ENCODE measurements at regions not wholly inside any gene's neighbourhood (a gene's known extent, or its start where the extent isn't known, plus 50 kb on each side); places are given as distances from the start of the nearest gene placed in this dataset.
"Not testable (repeated sequence)": the region's sequence is repeated elsewhere in the genome, so short reads cannot be mapped to it uniquely, and the experiment has no call there.

DNA sequence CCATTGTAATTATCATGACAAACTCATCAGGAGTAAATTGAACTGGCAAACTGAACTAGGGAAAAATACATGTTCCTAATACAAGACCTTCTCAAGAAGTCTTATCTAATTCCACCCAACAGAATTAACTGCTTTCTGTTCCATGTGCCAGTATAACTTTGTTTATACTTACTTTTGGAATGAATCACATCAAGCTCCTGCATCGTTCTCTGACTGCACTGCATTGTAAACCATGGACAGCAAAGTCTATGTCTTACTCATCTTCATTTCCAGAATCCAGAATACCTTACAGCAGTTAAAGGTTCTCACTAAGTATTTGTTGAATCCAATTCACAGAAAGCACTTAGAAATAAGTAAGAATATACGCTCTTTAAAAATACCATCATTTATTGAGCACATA is 102.8 kb downstream of the PLK2 start:
- no peak for DNase-seq

DNA sequence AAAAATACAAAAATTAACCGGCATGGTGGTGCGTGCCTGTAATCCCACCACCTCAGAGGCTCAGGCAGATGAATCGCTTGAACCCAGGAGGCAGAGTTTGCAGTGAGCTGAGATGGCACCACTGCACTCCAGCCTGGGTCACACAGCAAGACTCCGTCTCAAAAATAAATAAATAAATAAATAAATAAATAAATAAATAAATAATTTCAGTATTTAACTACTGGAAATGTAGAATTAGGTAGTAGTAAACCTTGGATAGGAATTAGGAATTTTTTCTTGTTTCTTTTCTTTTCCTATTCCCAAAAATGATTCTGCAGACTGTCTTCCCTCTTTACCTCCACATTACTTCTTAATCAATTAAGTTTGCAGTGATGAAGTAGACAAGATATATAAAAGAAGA is 103.2 kb downstream of the PLK2 start:
- no peak for DNase-seq

- no peak for DNase-seq
Observed at GRCh38 chr5:58354827-58355226, 105.1 kb downstream of the PLK2 start.

DNA sequence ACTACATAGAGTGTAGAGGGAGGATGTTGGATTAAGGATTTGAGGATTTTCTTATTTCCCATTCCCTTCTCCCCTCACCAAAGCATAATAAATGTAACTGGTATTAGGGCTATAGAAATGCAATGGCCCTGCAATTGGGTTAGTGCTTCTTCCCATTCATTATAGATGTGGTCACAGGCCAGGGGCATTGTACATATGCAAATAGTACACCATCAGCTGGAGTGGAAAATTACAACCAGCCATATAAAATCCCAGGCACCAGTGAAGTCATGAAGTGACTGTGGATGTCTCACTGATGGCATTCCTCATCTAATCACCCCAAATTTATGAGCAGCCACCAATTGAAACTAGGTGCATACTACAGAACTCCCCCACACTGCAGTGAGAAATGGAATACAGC is 105.9 kb downstream of the PLK2 start:
- no peak for DNase-seq

- no peak for DNase-seq
Observed at GRCh38 chr5:58351190-58351589, 108.7 kb downstream of the PLK2 start.

GRCh38 chr5:58348996-58349728 is 110.7 kb downstream of the PLK2 start:
- DNase-seq = no peak

DNA sequence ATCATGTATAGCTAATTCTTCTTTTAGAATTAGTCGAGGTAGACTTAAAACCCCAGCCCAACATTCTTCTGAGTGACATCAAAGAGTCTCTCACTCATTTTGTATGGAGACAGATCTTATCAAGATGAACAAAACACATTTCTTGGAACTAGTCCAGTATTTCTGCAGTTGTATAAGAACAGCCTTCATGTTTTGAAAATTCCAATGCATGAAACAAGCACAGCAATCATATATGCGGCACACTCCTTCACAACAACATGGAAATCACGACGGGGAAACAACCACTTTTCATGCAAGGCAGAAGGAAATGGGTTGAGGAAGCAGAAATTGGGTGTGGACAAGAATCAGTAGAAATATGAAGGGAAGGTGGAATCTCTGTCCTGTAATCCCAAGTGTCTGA is 113.8 kb downstream of the PLK2 start:
- no peak for DNase-seq

GRCh38 chr5:58341476-58341875 is 118.4 kb downstream of the PLK2 start:
- no peak for DNase-seq

DNA sequence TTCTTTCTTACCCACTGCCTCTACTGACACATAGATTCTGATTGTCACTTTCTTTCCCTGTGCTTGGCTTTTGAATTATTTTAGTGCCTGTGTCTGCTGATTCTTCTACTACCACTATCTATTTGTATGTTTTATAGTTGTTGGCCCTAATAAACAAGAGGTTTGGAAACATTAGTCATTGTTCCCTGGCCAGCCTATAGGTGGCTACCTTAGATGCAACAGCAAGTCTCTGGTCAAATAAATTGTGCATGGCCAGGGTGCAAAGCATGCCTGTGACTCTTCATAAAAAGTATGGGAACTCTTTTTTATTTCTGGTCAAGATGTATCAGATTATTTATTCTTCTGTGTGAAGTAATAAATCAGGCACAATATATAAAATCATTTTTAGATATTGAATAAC is 124.4 kb downstream of the PLK2 start:
- DNase-seq = no peak

GRCh38 chr5:58334035-58334434 is 125.9 kb downstream of the PLK2 start:
- DNase-seq = no peak

- DNase-seq = no peak
Observed at GRCh38 chr5:58330781-58331180, 129.1 kb downstream of the PLK2 start.

- DNase-seq = no peak
Observed at GRCh38 chr5:58327289-58327688, 132.6 kb downstream of the PLK2 start.

DNA sequence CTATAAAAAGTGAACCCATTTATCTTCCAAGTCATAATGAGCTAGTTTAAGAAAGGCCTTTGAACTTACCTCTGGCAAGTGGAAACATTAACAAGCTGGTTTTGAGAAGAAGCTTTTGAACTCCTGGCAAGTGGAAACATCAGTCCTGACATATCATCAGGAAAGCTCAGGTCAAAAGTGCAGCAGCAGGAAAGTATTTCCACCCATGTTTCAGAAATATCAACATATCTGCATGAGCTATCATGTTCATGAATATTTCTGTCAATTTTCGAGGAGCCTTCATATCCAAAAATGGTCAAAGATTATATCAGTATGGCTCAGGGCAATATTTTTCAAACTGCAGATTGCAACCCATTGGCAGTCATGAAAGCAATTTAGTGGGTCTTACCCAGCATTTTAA is 133.9 kb downstream of the PLK2 start:
- no peak for DNase-seq

- no peak for DNase-seq
Observed at GRCh38 chr5:58322453-58322852, 137.4 kb downstream of the PLK2 start.

DNA sequence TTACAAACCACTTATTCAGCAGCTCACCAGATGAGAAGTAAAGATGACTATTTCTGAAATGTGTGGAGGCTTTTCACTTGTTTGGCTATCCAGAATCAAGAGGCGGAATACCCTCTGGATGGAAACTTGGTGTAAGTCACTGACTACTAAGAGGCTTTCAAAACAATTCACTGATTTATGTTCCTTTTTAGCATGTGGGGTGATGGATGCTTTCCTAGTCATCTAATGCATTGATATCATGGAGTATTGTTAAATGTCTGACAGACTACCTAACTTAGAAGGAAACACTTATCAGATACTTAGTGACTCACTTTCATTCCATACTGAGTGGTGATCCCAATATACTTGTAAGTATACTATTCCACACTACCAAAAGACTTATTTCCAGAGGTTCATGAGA is 141.4 kb downstream of the PLK2 start:
- no peak for DNase-seq

DNA sequence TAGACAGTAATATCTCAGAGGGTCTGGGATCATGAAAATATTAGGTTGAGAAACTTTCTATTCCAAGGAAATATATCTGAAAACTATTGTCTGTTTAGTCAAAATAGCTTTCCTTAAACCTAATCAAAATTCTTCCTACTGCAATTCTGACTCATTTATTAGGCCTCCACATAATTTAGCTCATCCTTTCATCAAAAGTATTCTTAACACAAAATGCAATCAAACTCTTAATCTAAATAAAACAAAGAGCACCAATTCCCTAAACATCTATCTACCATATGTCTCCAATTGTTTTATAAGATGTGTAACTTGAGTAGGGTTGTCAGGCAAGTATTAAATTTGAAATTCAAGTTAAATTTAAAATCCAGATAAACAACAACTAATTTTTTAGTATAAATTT is 142.1 kb downstream of the PLK2 start:
- no peak for DNase-seq

DNA sequence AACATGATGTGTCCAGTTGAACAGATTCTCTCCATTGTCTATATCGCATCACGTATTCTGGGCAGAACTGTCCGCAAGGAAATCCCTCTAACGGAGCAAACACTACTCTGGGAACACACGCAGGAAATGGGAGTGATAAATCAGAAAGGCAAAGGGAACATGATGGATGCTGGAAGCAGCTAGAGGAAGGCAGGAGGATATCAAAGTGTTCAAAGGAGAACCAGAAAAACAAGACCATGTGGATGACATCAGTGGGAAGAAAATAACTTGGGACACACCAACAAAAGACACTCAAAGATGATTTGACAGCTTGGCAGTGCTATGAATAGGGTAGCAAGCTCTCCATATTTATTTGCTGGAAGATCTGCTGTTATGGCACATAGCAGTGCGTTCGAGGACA is 142.9 kb downstream of the PLK2 start:
- no peak for DNase-seq

GRCh38 chr5:58315794-58316193 is 144.1 kb downstream of the PLK2 start:
- DNase-seq = no peak

GRCh38 chr5:58314356-58315210 is 145.3 kb downstream of the PLK2 start:
- DNase-seq = no peak

GRCh38 chr5:58312299-58312698 is 147.6 kb downstream of the PLK2 start:
- no peak for DNase-seq

DNA sequence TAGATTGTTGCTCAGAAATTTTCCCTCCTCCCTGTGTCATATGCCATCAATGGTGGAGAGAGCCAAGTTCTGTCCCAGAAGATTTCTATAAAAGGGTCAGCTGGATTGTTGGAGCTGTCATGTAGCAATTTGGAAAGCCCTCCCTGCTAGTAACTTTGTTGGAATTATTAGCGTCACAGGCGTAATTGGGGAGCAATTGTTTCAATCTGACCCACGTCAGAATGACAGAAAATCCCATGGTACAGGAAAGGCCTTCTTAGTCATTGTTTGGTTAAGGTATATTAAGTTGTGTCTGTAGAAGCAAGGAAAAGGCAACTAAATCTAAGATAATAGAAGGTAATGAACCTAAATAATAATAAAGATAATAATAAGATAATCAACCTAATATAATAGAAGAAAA is 148.4 kb downstream of the PLK2 start:
- no peak for DNase-seq

GRCh38 chr5:58308384-58308783 is 151.5 kb downstream of the PLK2 start:
- DNase-seq = not testable (repeated sequence)

DNA sequence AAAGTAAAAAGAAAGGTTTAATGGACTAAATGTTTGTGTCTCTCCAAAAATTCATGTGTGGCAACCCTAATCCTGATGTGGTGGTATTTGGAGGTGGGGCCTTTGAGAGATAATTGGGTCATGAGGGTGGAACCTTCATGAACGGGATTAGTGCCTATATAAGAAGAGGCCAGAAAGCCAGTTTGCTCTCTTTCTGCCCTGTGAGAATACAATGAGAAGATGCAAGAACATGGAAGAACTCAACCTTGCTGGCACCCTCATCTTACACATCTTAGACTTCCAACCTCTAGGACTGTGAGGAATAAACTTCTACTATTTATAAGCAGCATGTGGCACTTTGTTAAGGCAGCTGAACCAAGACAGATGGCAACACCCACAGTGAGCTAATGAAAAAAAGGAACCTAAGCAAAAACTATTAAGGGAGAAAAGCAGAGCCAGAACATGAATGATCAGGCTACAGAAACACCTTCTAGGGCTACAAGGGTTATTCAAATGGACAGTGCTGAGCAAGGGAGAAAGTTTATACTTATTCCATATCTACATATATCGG is 159.5 kb downstream of the PLK2 start:
- no peak for DNase-seq

- no peak for DNase-seq
Observed at GRCh38 chr5:58299256-58299655, 160.6 kb downstream of the PLK2 start.
